Hepatocyte (in vitro differentiated cells): ENCODE measurements at regions not wholly inside any gene's neighbourhood (a gene's known extent, or its start where the extent isn't known, plus 50 kb on each side); places are given as distances from the start of the nearest gene placed in this dataset.

ENCODE experiments used
- DNase-seq: peaks from one replicate; pipeline ENCODE4 v3.0.0-alpha.2; 2016; ENCODE audit warnings: low spot score
- H2AFZ ChIP-seq: fragments of 200-600 bp; sonication (generic); 2 replicates; pipeline ENCODE4 v1.6.0; 2016; ENCODE audit warnings: antibody characterized with exemption, mild to moderate bottlenecking
- H3K27ac ChIP-seq: fragments of 200-600 bp; sonication (generic); 2 replicates; pipeline ENCODE4 v1.5.1; 2016; ENCODE audit warnings: mild to moderate bottlenecking
- H3K27me3 ChIP-seq: fragments of 200-600 bp; sonication (generic); 2 replicates; pipeline ENCODE4 v1.6.1; 2016
- H3K36me3 ChIP-seq: fragments of 200-600 bp; sonication (generic); replicated peaks from 2 replicates; pipeline ENCODE4 v1.5.1; 2016; ENCODE audit warnings: low read depth; ENCODE audit not compliant: insufficient read depth
- H3K4me1 ChIP-seq: fragments of 200-600 bp; sonication (generic); 2 replicates; pipeline ENCODE4 v1.5.1; 2016; ENCODE audit warnings: mild to moderate bottlenecking, moderate library complexity; ENCODE audit not compliant: insufficient read depth
- H3K4me2 ChIP-seq: fragments of 200-600 bp; sonication (generic); 2 replicates; pipeline ENCODE4 v1.6.0; 2016
- H3K4me3 ChIP-seq: fragments of 200-600 bp; sonication (generic); 2 replicates; pipeline ENCODE4 v1.5.1; 2016; ENCODE audit warnings: mild to moderate bottlenecking
- H3K79me2 ChIP-seq: fragments of 200-600 bp; sonication (generic); 2 replicates; pipeline ENCODE4 v1.6.0; 2017; ENCODE audit warnings: mild to moderate bottlenecking
- H3K9me2 ChIP-seq: fragments of 200-600 bp; sonication (generic); replicated peaks from 2 replicates; pipeline ENCODE4 v1.6.0; 2017; ENCODE audit warnings: mild to moderate bottlenecking; ENCODE audit not compliant: insufficient read depth
- H3K9me3 ChIP-seq: fragments of 200-600 bp; sonication (generic); 2 replicates; pipeline ENCODE4 v1.5.1; 2016; ENCODE audit warnings: low read depth, mild to moderate bottlenecking
- H4K20me1 ChIP-seq: fragments of 200-600 bp; sonication (generic); 2 replicates; pipeline ENCODE4 v1.6.0; 2016; ENCODE audit warnings: mild to moderate bottlenecking; ENCODE audit not compliant: insufficient read depth, poor library complexity, severe bottlenecking
- EZH2 ChIP-seq: fragments of 200-600 bp; sonication (generic); IDR thresholded peaks from 2 replicates; pipeline ENCODE4 v1.6.1; 2016; ENCODE audit warnings: antibody characterized with exemption, mild to moderate bottlenecking, borderline replicate concordance
- EZH2phosphoT487 ChIP-seq: fragments of 200-600 bp; sonication (generic); IDR thresholded peaks from one replicate; pipeline ENCODE4 v1.6.1; 2018; ENCODE audit warnings: antibody characterized with exemption, mild to moderate bottlenecking, low read depth, moderate library complexity; ENCODE audit not compliant: unreplicated experiment, severe bottlenecking
- WGBS: methylation state at CpG from one replicate; pipeline ENCODE4 v1.1.6; 2016; ENCODE audit warnings: low lambda C conversion rate; ENCODE audit errors: missing lambda C conversion rate; 5-methylcytosine and 5-hydroxymethylcytosine counted together
- TF ChIP-seq, protein P1 (sequence below): fragments of 200-600 bp; sonication (generic); IDR thresholded peaks from 2 replicates; pipeline ENCODE4 v1.5.1; 2016; ENCODE audit warnings: antibody characterized with exemption, mild to moderate bottlenecking; ENCODE audit not compliant: poor library complexity

- Histone ChIP-seq H3K27ac (no peak overlapping the region), H3K79me2 (no peaks in the 10 kb centered on the region), H3K4me2 (no peak overlapping the region), H4K20me1 (no peaks in the 10 kb centered on the region), H3K27me3 (no peaks in the 10 kb centered on the region), H3K9me2 (no peaks in the 10 kb centered on the region), H3K36me3 (no peaks in the 10 kb centered on the region), H3K4me1 (no peaks in the 10 kb centered on the region), H2AFZ (no peak overlapping the region), H3K4me3 (no peak overlapping the region), H3K9me3 (no peaks in the 10 kb centered on the region)
- WGBS = 92% methylated on average over 2 of the region's 2 CpGs
- no peak for DNase-seq
- no peak for TF ChIP-seq EZH2
- TF ChIP-seq, protein P1, sequence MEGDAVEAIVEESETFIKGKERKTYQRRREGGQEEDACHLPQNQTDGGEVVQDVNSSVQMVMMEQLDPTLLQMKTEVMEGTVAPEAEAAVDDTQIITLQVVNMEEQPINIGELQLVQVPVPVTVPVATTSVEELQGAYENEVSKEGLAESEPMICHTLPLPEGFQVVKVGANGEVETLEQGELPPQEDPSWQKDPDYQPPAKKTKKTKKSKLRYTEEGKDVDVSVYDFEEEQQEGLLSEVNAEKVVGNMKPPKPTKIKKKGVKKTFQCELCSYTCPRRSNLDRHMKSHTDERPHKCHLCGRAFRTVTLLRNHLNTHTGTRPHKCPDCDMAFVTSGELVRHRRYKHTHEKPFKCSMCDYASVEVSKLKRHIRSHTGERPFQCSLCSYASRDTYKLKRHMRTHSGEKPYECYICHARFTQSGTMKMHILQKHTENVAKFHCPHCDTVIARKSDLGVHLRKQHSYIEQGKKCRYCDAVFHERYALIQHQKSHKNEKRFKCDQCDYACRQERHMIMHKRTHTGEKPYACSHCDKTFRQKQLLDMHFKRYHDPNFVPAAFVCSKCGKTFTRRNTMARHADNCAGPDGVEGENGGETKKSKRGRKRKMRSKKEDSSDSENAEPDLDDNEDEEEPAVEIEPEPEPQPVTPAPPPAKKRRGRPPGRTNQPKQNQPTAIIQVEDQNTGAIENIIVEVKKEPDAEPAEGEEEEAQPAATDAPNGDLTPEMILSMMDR = no peak
Observed at GRCh38 chr6:113487489-113488058, 369.6 kb upstream of the MARCKS start.

DNA sequence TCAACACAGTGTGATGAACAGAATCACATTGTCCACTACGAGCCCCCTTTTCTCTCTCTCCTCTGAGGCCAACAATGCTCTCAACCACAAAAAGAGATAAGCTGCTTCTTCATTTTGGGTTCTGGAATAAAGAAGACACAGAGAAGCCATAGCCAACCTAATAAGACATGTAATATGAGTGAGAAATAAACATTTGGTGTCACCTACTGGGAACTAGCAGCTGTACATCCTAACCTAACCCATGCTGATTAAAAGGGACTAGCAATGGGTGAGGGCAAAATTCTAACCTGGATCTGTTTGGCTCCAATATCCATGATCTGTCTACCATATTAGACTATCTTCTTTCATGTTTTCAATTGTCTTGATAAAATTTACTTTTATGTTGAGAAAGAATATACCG is 369.1 kb upstream of the MARCKS start:
- no peak overlapping the region for H3K27ac ChIP-seq
- H3K27me3 ChIP-seq = no peaks in the 10 kb centered on the region
- WGBS = 94% methylated on average over 2 of the region's 2 CpGs
- H3K36me3 ChIP-seq = no peaks in the 10 kb centered on the region
- no peak overlapping the region for H2AFZ ChIP-seq
- no peak for DNase-seq
- no peaks in the 10 kb centered on the region for H4K20me1 ChIP-seq
- H3K9me3 ChIP-seq = no peaks in the 10 kb centered on the region
- no peak overlapping the region for H3K4me3 ChIP-seq
- H3K4me1 ChIP-seq = no peaks in the 10 kb centered on the region
- no peak overlapping the region for H3K4me2 ChIP-seq
- TF ChIP-seq EZH2phosphoT487 = no peak
- no peak for TF ChIP-seq EZH2
- TF ChIP-seq, protein P1 = no peak
- H3K9me2 ChIP-seq = no peaks in the 10 kb centered on the region
- no peaks in the 10 kb centered on the region for H3K79me2 ChIP-seq

DNA sequence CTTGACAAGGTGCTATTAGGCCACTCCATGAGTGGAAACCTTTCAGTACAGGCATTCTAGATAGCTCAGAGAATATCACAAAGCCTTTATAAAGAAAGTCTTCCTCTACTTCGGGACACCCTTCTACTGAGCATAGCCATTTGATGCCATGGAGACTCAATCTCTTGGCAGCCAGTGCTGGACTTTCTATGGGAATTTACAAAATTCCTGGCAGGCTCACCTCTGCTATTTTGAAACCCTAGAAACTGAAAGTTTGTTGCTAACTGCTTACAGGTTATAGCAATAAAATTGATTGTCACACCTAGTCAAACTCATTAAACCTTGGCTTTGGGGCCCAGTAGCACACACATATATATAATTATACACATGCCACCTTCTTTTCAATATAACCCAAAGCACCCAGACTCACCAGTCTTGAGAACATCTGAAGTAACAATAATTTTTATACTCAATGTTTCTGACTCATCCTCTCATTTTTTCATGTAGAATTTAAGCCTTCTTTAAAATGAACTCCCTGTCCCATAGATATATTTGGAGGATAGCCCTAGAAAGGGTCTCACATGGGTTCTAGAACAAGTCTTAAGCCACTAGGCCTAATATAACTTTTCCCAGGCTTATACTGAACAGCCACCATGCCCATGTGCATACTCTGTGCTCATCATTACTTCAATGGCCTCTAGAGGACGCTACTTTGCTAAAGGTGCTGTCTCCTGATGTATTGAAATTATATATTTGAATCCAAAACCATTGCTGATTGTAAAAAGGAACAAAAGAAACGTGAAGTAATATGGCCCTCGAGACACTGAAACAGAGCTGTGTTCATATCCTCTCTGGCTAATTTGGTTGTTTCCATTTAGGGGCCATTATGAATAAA is 368.1 kb upstream of the MARCKS start:
- H2AFZ ChIP-seq = no peak overlapping the region

More for the DNA sequence above, 368.1 kb upstream of the MARCKS start:
- WGBS = 73% methylated on average over 4 of the region's 4 CpGs
- Histone ChIP-seq H3K9me3 (no peaks in the 10 kb centered on the region), H3K4me1 (no peaks in the 10 kb centered on the region), H3K27ac (no peak overlapping the region), H3K79me2 (no peaks in the 10 kb centered on the region), H3K9me2 (no peaks in the 10 kb centered on the region), H3K27me3 (no peaks in the 10 kb centered on the region), H3K36me3 (no peaks in the 10 kb centered on the region), H3K4me2 (no peak overlapping the region), H3K4me3 (no peak overlapping the region), H4K20me1 (no peaks in the 10 kb centered on the region)
- DNase-seq = no peak
- no peak for TF ChIP-seq EZH2phosphoT487
- TF ChIP-seq, protein P1 = no peak
- TF ChIP-seq EZH2 = no peak
